Ectodermal cell (in vitro differentiated cells): ENCODE measurements at regions not wholly inside any gene's neighbourhood (a gene's known extent, or its start where the extent isn't known, plus 50 kb on each side); places are given as distances from the start of the nearest gene placed in this dataset.

Experiments used
- H3K27ac ChIP-seq: 2 replicates; pipeline ENCODE4 v1.7.0; 2013; ENCODE audit warnings: mild to moderate bottlenecking, low read depth, low read length; ENCODE audit not compliant: insufficient read depth, poor library complexity, severe bottlenecking
- H3K27me3 ChIP-seq: 2 replicates; pipeline ENCODE4 v1.7.0; 2013; ENCODE audit warnings: mild to moderate bottlenecking, low read length; ENCODE audit not compliant: insufficient read depth, control insufficient read depth, poor library complexity, severe bottlenecking
- H3K36me3 ChIP-seq: one replicate; pipeline ENCODE4 v1.7.0; 2013; ENCODE audit warnings: low read length; ENCODE audit not compliant: control insufficient read depth, insufficient read depth
- H3K4me1 ChIP-seq: one replicate; pipeline ENCODE4 v1.7.0; 2013; ENCODE audit warnings: low read length; ENCODE audit not compliant: control insufficient read depth, insufficient read depth
- H3K4me3 ChIP-seq: 2 replicates; pipeline ENCODE4 v1.7.0; 2013; ENCODE audit warnings: low read depth, low read length, control low read depth; ENCODE audit not compliant: insufficient read depth
- H3K9me3 ChIP-seq: 2 replicates; pipeline ENCODE4 v1.7.0; 2013; ENCODE audit warnings: mild to moderate bottlenecking, low read length, moderate library complexity; ENCODE audit not compliant: control insufficient read depth
- WGBS, 2 experiments: methylation state at CpG; one replicate each; pipeline ENCODE4 v1.1.7; 2013; ENCODE audit warnings: missing lambda C conversion rate in 2 of 2; 5-methylcytosine and 5-hydroxymethylcytosine counted together

DNA sequence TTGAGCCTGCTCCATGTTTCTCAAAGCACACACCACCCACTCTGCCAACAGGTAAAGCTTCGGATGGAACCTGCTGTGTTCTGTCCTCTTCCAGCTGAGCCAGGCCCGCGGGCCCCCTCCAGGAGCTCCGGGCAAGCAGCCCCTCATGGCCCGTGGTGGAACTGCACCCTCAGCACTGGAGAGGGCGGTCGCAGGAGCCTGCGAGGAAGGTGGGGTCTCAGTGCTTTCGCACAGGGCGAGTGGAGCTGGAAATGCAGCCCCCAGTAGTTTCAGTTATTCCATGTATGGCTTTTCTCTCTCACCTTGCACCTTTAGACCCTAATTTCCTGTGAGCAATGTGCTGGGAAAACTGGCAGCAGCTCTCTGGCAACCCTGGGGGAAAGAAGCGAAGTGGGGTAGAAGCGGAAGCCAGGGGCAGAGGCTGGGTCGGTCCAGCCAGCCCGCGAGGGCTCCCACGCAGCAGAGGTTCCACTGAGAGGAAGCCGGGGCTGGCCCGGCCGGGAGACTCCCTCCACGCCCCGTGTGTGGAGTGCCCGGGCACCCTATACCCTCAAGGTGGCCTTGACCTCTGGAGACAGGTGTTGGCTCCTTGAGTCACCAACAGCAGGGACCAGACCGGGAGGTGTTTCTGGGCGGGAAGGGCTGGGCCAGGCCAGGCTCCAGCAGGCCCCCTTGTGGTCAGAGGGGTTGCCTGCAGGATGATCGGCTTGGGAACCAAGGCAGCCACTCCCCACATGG, 119.9 kb upstream of the TMEM45B start:
- WGBS, 2 experiments, result 8 to 10% methylated on average over 25 of the region's 25 CpGs
- no peak overlapping the region for H3K27ac ChIP-seq
- peaks cover 7% of the 10 kb centered on the region for H3K4me1 ChIP-seq
- H3K4me3 ChIP-seq, result no peak overlapping the region
- no peaks in the 10 kb centered on the region for H3K9me3 ChIP-seq
- H3K27me3 ChIP-seq, result peaks cover 8% of the 10 kb centered on the region
- no peaks in the 10 kb centered on the region for H3K36me3 ChIP-seq

DNA sequence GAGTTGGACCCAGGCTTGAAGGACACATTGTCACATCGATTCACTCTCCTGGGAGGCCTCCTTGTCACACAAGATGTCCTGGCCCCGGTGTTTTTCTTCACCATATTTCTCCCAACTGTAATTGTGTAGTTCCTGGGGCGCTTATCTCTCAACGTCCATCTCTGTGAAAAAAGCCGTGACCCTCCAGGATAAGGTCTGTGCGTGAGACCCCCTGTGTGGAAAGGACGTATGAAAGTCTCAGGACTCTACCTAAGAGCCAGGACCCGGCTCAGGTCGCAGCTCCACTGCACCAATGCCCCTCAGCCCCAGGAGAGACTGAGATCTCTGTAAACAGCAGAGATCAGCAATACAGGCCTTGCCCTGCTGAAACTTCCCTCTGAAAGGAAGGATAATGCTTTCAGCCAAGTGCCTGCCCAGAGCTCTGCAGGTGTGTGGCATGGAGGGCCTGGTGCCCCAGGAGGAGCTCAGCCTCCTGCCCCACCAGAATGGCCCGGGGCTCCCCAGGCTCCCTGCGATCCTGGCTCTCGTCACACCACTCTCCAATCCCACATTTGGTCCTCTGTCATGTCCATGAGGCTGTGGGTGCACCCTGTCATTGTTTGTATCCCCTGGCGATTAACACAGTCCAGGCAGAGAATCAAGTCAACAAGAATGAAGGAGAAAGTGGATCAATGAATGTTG, 119.2 kb upstream of the TMEM45B start:
- Histone ChIP-seq H3K9me3 (no peaks in the 10 kb centered on the region), H3K27me3 (peaks cover 8% of the 10 kb centered on the region), H3K4me1 (peaks cover 7% of the 10 kb centered on the region), H3K4me3 (no peak overlapping the region), H3K36me3 (no peaks in the 10 kb centered on the region), H3K27ac (no peak overlapping the region)
- WGBS, 2 experiments, result 70 to 72% methylated on average over 13 of the region's 13 CpGs

DNA sequence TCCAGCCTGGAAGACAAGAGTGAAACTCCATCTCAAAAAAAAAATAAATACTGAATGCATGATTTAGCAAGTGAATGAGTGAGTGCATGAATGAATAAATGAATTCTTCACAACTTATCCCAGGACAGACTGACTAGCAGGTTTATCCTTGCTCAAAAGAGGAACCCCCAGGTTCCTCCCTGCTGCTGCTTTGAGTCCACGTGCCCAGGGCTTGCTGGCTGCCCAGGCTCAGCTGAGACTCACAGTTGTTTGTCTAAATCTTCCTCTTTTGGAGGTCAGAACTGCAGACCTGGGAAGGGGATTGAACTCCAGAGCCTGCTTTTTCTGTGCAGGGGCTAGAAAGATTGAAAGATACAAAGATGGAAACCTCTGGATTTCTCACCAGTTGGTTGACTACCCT, 117.4 kb upstream of the TMEM45B start:
- H3K9me3 ChIP-seq, result no peaks in the 10 kb centered on the region

DNA sequence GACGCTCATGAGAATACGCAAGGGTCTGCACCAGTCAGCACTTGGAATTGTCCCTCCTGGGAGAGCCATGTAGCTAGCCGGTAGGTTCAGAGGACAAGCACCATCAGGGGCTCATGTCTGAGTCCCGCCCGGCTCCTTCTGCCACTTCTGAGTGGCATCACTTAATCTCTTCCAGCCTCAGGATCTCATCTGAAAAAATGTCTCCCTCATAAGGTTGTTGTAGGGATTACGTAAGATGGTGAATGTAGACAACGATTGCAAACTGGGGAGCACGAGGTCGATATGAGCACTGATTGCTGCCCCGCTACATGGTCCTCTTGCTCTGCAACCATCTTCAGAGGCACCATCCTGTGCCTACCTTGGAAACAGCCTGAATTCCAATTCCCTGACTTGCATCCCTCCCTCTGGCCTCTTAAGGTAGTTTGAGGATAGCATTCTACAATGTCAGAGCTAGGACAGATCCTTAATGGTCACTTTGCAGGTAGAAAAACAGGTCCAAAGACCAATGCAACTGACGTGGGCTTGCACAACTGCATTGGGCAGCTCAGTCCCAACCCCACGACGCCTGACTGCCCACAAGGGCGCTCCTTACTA, 115.8 kb upstream of the TMEM45B start:
- Histone ChIP-seq H3K27ac (no peak overlapping the region), H3K4me3 (no peak overlapping the region), H3K36me3 (no peaks in the 10 kb centered on the region), H3K4me1 (no peaks in the 10 kb centered on the region), H3K9me3 (no peaks in the 10 kb centered on the region), H3K27me3 (peaks cover 8% of the 10 kb centered on the region)
- 91 to 92% methylated on average over 14 of the region's 14 CpGs for WGBS, 2 experiments

More for the DNA sequence above, 117.4 kb upstream of the TMEM45B start:
- no peaks in the 10 kb centered on the region for H3K36me3 ChIP-seq
- H3K27me3 ChIP-seq, result peaks cover 8% of the 10 kb centered on the region
- 62 to 67% methylated on average over 1 of the region's 1 CpG for WGBS, 2 experiments
- no peak overlapping the region for H3K27ac ChIP-seq
- no peak overlapping the region for H3K4me3 ChIP-seq
- no peaks in the 10 kb centered on the region for H3K4me1 ChIP-seq

DNA sequence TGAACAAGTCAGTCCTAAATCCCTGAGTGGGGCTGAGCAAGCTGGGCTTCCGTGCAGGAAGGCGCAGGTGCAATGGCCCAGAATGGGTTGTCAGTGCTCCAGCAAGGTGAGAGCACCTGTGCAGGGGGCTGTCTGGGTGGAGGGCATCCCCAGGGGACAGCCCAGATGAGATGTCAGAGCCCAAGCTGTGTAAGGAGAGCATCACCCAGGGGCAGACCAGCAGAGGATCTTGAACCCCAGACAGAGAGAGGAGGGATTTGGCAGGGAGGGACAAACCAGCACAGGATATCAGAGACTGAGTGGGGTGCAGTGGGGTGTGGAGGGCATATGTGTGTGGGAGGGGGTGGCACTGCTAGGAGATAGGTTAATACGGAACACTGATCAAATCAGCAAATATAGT, 114.9 kb upstream of the TMEM45B start:
- Histone ChIP-seq H3K36me3 (no peaks in the 10 kb centered on the region), H3K27me3 (peaks cover 4% of the 10 kb centered on the region), H3K9me3 (no peaks in the 10 kb centered on the region), H3K27ac (no peak overlapping the region), H3K4me1 (no peaks in the 10 kb centered on the region), H3K4me3 (no peak overlapping the region)
- WGBS, 2 experiments, result 93 to 99% methylated on average over 3 of the region's 3 CpGs

DNA sequence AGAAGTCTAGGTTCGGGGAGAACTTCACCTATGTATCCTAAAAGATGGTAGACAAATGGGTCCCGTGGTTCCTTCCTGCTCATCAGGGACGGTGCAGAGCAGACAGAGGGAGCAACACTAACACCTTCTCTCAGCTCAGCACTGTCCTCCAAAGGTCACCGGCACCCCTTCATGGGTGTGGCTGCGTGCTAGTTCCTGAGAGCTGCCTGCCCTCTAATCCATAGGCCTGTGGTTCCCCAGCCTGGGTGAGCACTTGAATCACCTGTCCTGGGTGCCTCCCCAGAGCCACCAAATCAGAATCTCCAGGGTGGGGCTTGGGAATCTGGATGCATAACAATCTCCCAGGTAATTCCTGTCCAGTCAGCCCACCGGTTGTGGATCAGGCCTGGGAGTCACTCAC, 113.9 kb upstream of the TMEM45B start:
- H3K4me1 ChIP-seq, result no peaks in the 10 kb centered on the region
- no peaks in the 10 kb centered on the region for H3K27me3 ChIP-seq
- WGBS, 2 experiments, result 92% methylated on average over 6 of the region's 6 CpGs
- H3K36me3 ChIP-seq, result no peaks in the 10 kb centered on the region
- no peak overlapping the region for H3K27ac ChIP-seq
- no peaks in the 10 kb centered on the region for H3K9me3 ChIP-seq
- H3K4me3 ChIP-seq, result no peak overlapping the region

DNA sequence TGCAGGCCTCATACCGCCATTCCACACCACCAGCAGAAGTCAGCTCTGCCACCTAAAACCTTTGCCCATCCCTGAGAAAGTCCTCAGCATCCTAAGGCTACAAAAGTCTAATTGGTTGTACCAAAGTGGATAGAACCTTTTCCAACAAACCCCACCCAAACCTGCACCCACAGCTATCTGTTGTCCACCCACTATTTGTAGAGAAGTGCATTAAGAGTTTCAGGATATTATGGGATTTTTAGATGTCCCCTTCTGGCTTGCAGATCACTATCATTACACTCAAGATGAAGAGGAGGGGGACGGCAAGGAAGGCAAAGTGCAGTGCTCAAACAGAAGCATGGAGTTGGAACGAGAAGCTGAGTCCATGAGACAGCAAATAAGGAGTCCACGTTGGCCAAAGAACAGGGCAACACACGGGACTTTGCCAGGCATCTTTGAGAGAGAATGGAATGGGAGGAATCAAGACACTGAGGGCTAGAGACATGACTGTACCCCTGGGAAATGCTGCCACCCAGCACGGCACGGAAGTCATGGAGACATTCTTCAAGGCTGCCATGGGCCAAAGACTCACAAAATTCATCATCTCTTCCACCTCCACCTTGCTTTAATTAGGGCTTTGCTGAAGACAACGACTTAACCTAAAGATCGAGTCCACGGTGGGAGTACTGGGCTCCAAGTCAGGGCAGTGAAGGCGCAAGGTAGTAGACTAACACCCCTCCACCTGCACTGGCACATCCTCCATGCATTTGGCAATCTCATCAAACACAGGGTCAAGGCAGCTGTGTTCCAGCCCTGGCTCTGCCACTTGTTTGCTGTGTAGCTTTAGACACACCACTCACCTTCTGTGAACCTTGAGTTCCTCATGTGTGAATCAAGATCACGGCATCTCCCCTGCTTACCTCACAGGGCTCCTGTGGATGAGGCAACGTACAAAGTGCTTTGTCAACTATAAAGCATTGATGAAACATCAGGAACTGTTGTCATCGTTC, 112.9 kb upstream of the TMEM45B start:
- 89 to 93% methylated on average over 14 of the region's 14 CpGs for WGBS, 2 experiments
- H3K27ac ChIP-seq, result no peak overlapping the region
- H3K36me3 ChIP-seq, result no peaks in the 10 kb centered on the region

DNA sequence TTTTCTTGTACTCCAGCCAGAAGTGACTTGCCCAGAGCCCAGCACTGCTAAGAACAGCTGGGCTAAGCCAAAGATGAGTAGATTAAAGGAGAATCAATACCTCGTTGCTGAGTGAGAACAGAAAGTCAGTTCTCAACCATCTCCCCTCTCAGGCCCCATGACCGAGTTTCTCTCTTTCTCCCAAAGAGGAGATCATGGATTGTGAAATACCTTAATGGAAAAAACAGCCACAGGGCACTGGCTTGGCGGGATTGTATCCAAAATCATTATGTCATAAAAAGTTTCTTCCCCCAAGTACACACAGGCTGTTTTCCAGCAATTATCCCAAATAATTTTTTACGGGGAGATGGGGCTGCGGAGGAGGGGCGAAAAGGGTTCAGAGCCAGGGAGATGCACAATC, 111.8 kb upstream of the TMEM45B start:
- Histone ChIP-seq H3K27me3 (no peaks in the 10 kb centered on the region), H3K4me3 (no peak overlapping the region), H3K4me1 (no peaks in the 10 kb centered on the region), H3K36me3 (no peaks in the 10 kb centered on the region), H3K27ac (no peak overlapping the region), H3K9me3 (no peaks in the 10 kb centered on the region)
- WGBS, 2 experiments, result 87 to 92% methylated on average over 6 of the region's 6 CpGs

More for the DNA sequence above, 112.9 kb upstream of the TMEM45B start:
- Histone ChIP-seq H3K4me3 (no peak overlapping the region), H3K27me3 (no peaks in the 10 kb centered on the region), H3K9me3 (no peaks in the 10 kb centered on the region), H3K4me1 (no peaks in the 10 kb centered on the region)

DNA sequence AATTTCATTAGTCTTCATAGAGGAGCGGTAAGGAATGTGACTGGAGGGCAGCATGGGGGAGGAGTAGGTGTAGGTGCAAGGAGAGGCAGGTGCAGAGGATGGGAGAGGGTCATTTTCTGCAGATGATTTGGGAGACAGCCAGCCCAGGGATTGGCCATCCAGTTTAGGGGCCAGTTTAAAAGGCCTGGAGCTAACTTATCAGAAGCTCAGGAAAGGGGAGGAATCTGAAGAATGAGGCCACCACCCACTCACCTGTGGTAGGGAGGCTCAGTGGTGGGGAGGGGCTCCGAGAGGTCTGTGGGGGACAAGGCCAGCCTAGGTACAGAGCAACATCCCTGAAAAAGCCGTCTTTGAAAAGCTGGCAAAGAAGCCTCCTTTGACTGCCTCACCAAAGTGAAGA, 110.8 kb upstream of the TMEM45B start:
- no peak overlapping the region for H3K4me3 ChIP-seq
- no peaks in the 10 kb centered on the region for H3K27me3 ChIP-seq
- WGBS, 2 experiments, result 92 to 93% methylated on average over 3 of the region's 3 CpGs
- H3K9me3 ChIP-seq, result no peaks in the 10 kb centered on the region
- H3K4me1 ChIP-seq, result no peaks in the 10 kb centered on the region
- no peaks in the 10 kb centered on the region for H3K36me3 ChIP-seq
- H3K27ac ChIP-seq, result no peak overlapping the region
